Iris pigment epithelial cell (primary cell): ENCODE measurements at regions not wholly inside any gene's neighbourhood (a gene's known extent, or its start where the extent isn't known, plus 50 kb on each side); places are given as distances from the start of the nearest gene placed in this dataset.
"Not testable (repeated sequence)": the region's sequence is repeated elsewhere in the genome, so short reads cannot be mapped to it uniquely, and the experiment has no call there.

Experiments
- DNase-seq: peaks from one replicate; pipeline ENCODE4 v3.0.0-alpha.2; 2011; ENCODE audit warnings: low read depth

- DNase-seq = no peak
Measured at GRCh38 chr1:198934426-198934825, 295.6 kb downstream of the PTPRC start.

GRCh38 chr1:198934901-198935305, 296.1 kb downstream of the PTPRC start:
- DNase-seq = peak; percentile 59

GRCh38 chr1:198935306-198935921, 296.6 kb downstream of the PTPRC start:
- peak; percentile 96 for DNase-seq

GRCh38 chr1:198936371-198937083, 297.7 kb downstream of the PTPRC start:
- DNase-seq = peak; percentile 56

- DNase-seq = peak; percentile 96
Measured at GRCh38 chr1:198937231-198938031, 298.6 kb downstream of the PTPRC start.

GRCh38 chr1:198939286-198939685, 300.4 kb downstream of the PTPRC start:
- DNase-seq = no peak

- no peak for DNase-seq
Measured at GRCh38 chr1:198939956-198940355, 301.1 kb downstream of the PTPRC start.

GRCh38 chr1:198942466-198942865, 303.6 kb downstream of the PTPRC start:
- no peak for DNase-seq

GRCh38 chr1:198943484-198944187, 304.8 kb downstream of the PTPRC start:
- DNase-seq = no peak

- no peak for DNase-seq
Measured at GRCh38 chr1:198947456-198947855, 308.6 kb downstream of the PTPRC start.

GRCh38 chr1:198948895-198949659, 310.2 kb downstream of the PTPRC start:
- no peak for DNase-seq

GRCh38 chr1:198950036-198950435, 311.2 kb downstream of the PTPRC start:
- DNase-seq = no peak

GRCh38 chr1:198955085-198955484, 316.2 kb downstream of the PTPRC start:
- no peak for DNase-seq

- no peak for DNase-seq
Measured at GRCh38 chr1:198957044-198957443, 318.2 kb downstream of the PTPRC start.

GRCh38 chr1:198959032-198959431, 320.2 kb downstream of the PTPRC start:
- no peak for DNase-seq

- no peak for DNase-seq
Measured at GRCh38 chr1:198959676-198960075, 320.8 kb downstream of the PTPRC start.

GRCh38 chr1:198963796-198964195, 325.0 kb downstream of the PTPRC start:
- not testable (repeated sequence) for DNase-seq

- DNase-seq = no peak
Measured at GRCh38 chr1:198966519-198966918, 327.7 kb downstream of the PTPRC start.

- DNase-seq = no peak
Measured at GRCh38 chr1:198967566-198967965, 328.7 kb downstream of the PTPRC start.

GRCh38 chr1:198968866-198969265, 330.0 kb downstream of the PTPRC start:
- no peak for DNase-seq

GRCh38 chr1:198969981-198970380, 331.1 kb downstream of the PTPRC start:
- DNase-seq = no peak

- DNase-seq = peak; percentile 66
Measured at GRCh38 chr1:198970916-198971315, 332.1 kb downstream of the PTPRC start.
